AG04449 (cell line): ENCODE measurements at regions not wholly inside any gene's neighbourhood (a gene's known extent, or its start where the extent isn't known, plus 50 kb on each side); places are given as distances from the start of the nearest gene placed in this dataset.
"Not testable (repeated sequence)": the region's sequence is repeated elsewhere in the genome, so short reads cannot be mapped to it uniquely, and the experiment has no call there.

Experiments used
- CTCF ChIA-PET: fragments of 350-600 bp; formaldehyde crosslinking; extraction: SDS; loops from one replicate; lab custom pipeline; 2021; ENCODE audit warnings: antibody characterized with exemption; lab: Yijun Ruan, JAX
- POLR2A ChIA-PET: fragments of 400-600, 350-600 bp; formaldehyde crosslinking; extraction: SDS; loops from one replicate; lab custom pipeline; 2020; ENCODE audit warnings: antibody characterized with exemption, inconsistent platforms; lab: Yijun Ruan, JAX
- DNase-seq: peaks from one replicate; pipeline ENCODE4 v3.0.0-alpha.2; 2010; ENCODE audit warnings: low read depth, low spot score
- H3K4me3 ChIP-seq: 2 replicates; pipeline ENCODE4 v1.5.1; 2011; ENCODE audit warnings: low read depth, mild to moderate bottlenecking, control low read depth, low read length
- TF ChIP-seq, protein P1 (sequence below): IDR thresholded peaks from one replicate; pipeline ENCODE4 v1.5.1; 2011; ENCODE audit warnings: mild to moderate bottlenecking, moderate library complexity, low read length, control low read depth, inconsistent platforms; ENCODE audit not compliant: insufficient read depth; ENCODE audit errors: missing control alignments

GRCh38 chr7:113304104-113304503 is 185.8 kb upstream of the SMIM30 start:
- no peak overlapping the region for H3K4me3 ChIP-seq
- DNase-seq: no peak
- ChIA-PET POLR2A (no interaction called here), CTCF (no interaction called here)
- TF ChIP-seq, protein P1, sequence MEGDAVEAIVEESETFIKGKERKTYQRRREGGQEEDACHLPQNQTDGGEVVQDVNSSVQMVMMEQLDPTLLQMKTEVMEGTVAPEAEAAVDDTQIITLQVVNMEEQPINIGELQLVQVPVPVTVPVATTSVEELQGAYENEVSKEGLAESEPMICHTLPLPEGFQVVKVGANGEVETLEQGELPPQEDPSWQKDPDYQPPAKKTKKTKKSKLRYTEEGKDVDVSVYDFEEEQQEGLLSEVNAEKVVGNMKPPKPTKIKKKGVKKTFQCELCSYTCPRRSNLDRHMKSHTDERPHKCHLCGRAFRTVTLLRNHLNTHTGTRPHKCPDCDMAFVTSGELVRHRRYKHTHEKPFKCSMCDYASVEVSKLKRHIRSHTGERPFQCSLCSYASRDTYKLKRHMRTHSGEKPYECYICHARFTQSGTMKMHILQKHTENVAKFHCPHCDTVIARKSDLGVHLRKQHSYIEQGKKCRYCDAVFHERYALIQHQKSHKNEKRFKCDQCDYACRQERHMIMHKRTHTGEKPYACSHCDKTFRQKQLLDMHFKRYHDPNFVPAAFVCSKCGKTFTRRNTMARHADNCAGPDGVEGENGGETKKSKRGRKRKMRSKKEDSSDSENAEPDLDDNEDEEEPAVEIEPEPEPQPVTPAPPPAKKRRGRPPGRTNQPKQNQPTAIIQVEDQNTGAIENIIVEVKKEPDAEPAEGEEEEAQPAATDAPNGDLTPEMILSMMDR: no peak

DNA sequence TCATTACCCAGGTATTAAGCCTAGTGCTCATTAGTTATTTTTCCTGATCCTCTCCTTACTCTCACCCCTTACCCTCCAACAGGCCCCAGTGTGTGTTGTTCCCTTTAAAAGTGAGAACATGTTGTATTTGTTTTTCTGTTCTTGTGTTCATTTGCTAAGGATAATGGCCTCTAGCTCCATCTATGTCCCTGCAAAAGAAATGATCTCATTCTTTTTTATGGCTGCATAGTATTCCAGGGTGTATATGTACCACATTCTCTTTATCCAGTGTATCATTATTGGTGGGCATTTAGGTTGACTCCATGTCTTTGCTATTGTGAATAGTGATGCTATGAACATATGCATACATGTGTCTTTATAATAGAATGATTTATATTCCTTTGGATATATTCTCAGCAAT is 185.0 kb upstream of the SMIM30 start:
- POLR2A ChIA-PET, CTCF ChIA-PET, DNase-seq, H3K4me3 ChIP-seq: not testable (repeated sequence)

- H3K4me3 ChIP-seq: no peak overlapping the region
- DNase-seq: no peak
- TF ChIP-seq, protein P1: no peak
- POLR2A ChIA-PET: no interaction called here
- CTCF ChIA-PET: no interaction called here
These were observed 183.6 kb upstream of the SMIM30 start for GRCh38 chr7:113301983-113302382.

GRCh38 chr7:113301141-113301540 is 182.8 kb upstream of the SMIM30 start:
- no peak for DNase-seq
- no peak overlapping the region for H3K4me3 ChIP-seq
- ChIA-PET POLR2A (no interaction called here), CTCF (no interaction called here)
- TF ChIP-seq, protein P1: no peak

DNA sequence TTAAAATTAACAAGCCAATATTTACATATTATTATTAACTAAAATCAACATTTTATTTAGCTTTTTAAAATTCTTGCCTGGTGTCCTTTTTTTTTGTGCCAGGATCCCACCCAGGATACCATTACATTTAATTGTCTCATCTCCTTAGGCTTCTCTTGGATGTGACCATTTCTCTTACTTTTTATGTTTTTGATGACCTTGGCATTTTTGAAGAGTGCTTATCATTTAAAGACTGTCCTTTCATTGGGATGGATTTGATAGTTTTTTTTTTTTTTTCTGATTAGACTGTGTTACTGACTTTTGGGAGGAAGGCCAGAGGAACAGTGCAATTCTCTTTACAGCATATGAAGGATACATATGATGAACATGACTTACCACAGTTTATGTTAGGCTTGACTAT is 181.4 kb upstream of the SMIM30 start:
- TF ChIP-seq, protein P1: no peak
- H3K4me3 ChIP-seq: no peak overlapping the region
- CTCF ChIA-PET: interaction anchor here (1.4 kb wide), 1 partner anchor 11 kb away, joined by 6 read pairs; no protein-coding TSS in a partner anchor
- POLR2A ChIA-PET: no interaction called here
- no peak for DNase-seq

- CTCF ChIA-PET: no interaction called here
- DNase-seq: no peak
- TF ChIP-seq, protein P1: no peak
- no peak overlapping the region for H3K4me3 ChIP-seq
- POLR2A ChIA-PET: no interaction called here
These were observed 180.1 kb upstream of the SMIM30 start for GRCh38 chr7:113298501-113298900.

GRCh38 chr7:113294750-113295149 is 176.4 kb upstream of the SMIM30 start:
- no peak overlapping the region for H3K4me3 ChIP-seq
- CTCF ChIA-PET: no interaction called here
- TF ChIP-seq, protein P1: no peak
- no peak for DNase-seq
- POLR2A ChIA-PET: no interaction called here
